ENCODE measurements at regions not wholly inside any gene's neighbourhood (a gene's known extent, or its start where the extent isn't known, plus 50 kb on each side); places are given as distances from the start of the nearest gene placed in this dataset.
"Not testable (repeated sequence)": the region's sequence is repeated elsewhere in the genome, so short reads cannot be mapped to it uniquely, and the experiment has no call there.

- no peak for DNase-seq (ENCODE audit: low read depth)
Measured at GRCh38 chrX:16319929-16320328, 152.6 kb downstream of the MAGEB17 start.

GRCh38 chrX:16320765-16321355 is 153.6 kb downstream of the MAGEB17 start:
- no peak for DNase-seq (ENCODE audit: low read depth)

- no peak for DNase-seq (ENCODE audit: low read depth)
Measured at GRCh38 chrX:16333453-16333852, 166.2 kb downstream of the MAGEB17 start.

DNA sequence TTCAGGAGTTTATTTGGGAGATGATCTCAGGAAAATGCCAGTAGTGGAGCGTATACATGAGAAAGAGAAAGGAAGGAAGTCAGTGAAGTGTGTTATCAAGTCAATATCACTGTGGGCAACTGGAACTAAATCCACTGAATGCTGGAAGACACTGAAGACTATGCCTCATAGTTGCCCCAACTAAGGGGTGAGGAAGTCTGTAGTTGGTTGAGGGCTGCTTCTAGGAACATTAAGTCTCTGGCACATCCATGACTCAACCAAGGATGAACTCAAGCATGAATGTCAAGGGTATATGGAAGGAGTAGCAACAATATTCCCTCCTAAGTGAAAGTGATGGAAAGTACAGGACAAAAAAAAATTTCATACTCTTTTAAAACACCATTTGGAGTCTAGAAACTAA is 167.9 kb downstream of the MAGEB17 start:
- DNase-seq (ENCODE audit: low read depth) = no peak

DNA sequence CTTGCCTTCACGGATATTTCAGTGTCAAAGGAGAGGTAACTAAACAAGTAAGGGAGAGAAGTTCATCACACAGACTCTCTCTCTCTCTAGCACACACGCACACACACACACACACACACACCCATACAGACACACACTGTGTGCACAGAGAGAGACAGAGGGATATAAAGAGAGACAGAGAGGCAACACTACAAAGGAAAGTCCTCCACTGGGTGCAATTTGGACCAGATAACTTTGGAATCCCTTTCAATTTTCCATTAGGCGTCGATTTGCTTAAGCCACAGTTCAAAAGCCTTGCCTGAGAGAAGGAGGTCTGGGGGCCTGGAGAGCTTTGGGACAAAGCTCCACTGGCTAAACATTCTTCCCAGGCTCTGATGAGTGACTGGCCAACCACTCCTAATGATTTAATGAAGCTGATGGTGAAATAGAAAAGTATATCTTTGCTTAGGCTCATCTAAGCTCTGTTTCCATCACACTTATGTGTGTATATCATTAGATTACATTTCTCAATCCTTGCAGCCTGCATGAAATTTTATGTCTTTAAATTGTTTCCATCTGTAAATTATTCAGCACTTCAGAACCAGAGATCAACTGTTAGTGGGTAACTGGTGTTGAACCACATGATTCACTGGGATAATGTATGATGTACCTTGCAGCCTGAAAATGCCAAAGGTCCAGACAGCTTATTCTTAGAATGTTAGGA is 180.8 kb downstream of the MAGEB17 start:
- no peak for DNase-seq (ENCODE audit: low read depth)

DNA sequence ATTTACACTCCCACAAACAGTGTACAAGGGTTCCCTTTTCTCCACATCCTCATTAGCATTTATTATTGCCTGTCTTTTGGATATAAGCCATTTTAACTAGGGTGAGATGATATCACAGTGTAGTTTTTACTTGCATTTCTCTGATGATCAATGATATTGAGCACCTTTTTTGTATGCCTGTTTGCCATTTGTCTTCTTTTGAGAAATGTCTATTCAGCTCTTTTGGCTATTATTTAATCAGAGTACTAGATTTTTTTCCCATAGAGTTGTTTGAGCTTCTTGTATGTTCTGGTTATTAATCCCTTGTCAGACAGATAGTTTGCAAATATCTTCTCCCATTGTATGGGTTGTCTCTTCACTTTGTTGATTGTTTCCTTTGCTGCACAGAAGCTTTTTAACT is 190.6 kb downstream of the MAGEB17 start:
- no peak for DNase-seq (ENCODE audit: low read depth)

GRCh38 chrX:16360056-16360455 is 192.8 kb downstream of the MAGEB17 start:
- DNase-seq (ENCODE audit: low read depth) = not testable (repeated sequence)

- no peak for DNase-seq (ENCODE audit: low read depth)
Measured at GRCh38 chrX:16368696-16369095, 201.4 kb downstream of the MAGEB17 start.

DNA sequence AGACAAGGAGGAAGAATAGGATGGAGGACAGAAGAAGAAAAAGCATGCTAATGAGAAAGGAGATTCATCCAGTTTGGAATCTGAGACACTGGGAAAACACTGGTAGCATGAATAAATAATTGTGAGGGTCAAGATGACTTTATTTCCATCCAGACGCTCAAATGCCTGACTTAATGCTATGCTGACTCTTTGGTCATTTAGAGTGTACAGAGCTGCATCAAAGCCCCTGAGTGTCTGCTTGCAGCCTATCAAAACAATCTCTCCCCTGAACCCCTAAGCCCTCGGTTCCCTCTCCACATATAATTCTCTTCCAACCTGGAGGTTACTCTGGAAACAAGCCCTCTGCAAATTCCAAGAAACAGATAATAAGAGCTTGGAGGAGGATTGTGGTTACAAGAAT is 208.8 kb downstream of the MAGEB17 start:
- no peak for DNase-seq (ENCODE audit: low read depth)

DNA sequence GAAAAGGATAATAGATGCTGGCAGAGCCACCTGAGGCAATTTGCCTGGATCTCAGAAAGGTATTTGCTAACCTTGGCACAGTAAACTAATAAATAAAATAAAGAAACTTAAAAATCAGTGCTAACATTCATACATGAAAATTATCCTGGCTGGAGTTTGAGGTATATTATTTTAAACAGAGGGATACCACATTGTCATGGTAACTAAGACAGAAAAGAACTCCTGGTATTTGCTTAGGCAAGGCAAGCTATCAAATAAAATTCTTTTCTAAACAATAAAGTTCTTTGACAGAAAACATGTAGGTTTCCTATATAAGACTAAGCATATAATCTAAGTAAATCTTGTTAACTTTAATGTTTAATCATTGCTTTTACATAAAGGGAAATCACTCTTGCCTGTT is 218.8 kb downstream of the MAGEB17 start:
- no peak for DNase-seq (ENCODE audit: low read depth)

- DNase-seq (ENCODE audit: low read depth) = no peak
Measured at GRCh38 chrX:16392597-16392996, 225.3 kb downstream of the MAGEB17 start.

DNA sequence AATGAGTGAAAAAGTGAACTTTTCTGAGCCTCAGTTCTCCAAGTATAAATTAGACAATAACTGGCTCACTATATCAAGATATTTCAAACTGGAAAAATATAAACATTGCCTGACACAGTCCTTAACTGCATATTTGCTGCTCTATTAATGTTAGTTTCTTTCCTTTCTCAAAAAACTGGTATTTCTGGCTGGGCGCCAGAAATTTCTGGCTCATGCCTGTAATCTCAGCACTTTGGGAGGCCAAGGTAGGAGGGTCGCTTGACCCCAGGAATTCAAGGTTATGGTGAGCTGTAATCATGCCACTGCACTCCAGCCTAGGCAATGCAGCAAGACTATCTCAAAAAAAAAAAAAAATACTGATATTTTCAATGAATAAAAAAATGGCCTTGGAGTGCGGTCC is 227.0 kb downstream of the MAGEB17 start:
- DNase-seq (ENCODE audit: low read depth) = no peak

GRCh38 chrX:16403808-16404207 is 236.5 kb downstream of the MAGEB17 start:
- no peak for DNase-seq (ENCODE audit: low read depth)

DNA sequence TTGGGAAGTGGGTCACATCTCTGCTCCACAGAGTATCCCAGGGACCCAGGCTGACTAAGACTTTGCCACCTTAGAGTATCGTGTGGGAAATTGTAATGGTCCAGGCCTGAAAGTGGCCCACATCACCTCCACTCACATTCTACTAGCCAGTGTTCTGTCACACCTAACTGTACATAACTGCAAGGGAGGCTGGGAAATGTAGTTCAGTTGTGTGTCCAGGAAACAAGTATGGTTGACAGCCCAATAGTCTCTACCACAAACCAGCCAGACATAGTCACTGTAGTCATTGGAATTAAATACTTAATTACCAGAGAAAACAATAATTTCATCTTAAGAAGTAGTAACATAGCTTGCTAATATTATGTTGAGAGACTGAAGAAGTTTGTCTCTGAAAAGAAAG is 233.4 kb upstream of the S100G start:
- no peak for DNase-seq (ENCODE audit: low read depth)

DNA sequence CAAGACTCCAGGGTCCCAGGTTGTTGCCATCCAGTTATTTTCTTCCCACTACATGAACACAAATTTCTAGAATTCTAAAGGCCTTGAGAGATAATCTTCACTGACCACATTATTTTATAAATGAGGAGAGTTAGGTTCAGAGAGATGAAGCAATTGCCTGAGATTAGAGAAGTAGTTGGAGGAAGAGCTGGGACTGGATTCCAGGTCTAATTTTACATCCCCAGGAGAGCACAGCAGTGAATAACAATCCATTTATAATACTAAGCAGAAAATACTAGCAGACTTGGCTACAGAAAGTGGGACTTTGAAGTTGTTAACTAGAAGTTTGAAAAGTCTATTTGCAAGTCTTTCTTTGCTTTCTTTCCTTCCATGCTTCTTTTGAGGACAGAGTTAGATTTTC is 231.3 kb upstream of the S100G start:
- no peak for DNase-seq (ENCODE audit: low read depth)

DNA sequence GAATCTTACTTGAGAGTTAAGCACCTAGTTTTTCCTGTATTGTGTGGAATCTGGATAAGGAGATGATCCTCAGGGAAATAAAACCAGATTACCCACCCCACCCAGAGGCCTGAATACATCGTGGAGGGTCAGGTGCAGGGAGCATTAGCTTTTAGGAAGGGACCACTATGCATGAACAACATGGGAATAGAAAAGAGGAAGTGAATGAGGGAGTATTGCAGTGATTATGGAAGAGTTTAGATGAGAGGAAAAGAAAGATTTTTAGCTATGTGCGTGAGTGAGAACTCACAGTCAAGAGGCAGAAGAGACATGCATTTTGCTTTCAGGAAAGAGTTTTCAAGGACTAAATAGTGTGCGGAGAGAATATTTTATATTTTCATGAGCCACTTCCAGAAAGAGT is 222.3 kb upstream of the S100G start:
- no peak for DNase-seq (ENCODE audit: low read depth)

DNA sequence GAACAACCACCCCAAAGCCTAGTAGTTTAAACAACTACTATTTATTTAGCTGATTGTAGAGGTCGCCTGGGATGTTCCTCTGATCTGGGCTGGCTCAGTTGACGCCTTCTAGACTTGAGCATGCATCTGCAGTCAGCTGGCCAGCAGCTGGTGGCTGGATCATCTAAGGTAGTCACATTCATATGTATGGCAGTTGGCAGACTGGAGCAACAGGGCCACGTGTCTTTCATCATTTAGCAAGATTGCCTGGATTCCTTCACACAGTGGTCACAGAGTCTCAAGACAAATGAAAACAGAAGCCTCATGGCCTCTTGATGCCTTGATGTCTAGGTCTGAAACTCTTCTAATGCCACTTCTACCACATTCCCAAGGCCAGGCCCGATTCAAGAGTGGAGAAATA is 220.6 kb upstream of the S100G start:
- DNase-seq (ENCODE audit: low read depth) = no peak

DNA sequence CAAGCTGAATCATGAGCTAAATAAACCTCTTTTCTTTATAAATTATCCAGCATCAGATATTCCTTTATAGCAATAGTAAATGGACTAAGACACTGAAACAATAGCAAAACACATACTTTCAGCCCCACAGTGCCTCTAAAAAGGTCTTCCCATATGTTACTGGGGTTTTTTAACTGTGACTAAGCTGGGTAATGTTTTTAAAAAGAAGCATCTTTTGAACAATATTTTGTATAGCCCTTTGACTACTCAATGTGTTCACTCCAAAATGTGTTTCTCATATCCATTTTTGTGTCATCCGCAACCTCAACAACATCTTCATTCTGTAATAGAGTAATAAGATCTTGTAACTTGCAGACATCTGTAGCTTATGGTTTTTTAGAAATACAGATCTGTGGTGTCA is 218.7 kb upstream of the S100G start:
- DNase-seq (ENCODE audit: low read depth) = no peak

DNA sequence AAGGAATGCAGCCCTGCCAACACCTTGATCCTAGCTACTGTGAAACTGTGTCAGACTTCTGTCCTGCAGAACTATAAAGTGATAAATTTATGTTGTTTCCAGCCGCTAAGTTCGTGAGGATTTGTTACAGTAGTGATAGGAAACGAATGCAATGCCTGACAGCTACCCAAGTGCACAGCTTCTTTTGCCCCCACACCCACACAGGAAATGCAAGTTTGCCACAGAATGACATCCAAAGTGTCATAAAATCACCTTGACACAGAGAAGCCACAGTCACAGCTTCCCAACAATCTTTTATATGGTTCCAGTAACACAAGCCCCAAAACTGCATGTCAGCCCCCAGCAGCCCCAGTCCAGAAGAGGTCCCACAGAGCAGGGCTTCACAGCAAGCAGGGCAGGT is 216.9 kb upstream of the S100G start:
- DNase-seq (ENCODE audit: low read depth) = no peak

GRCh38 chrX:16435399-16435986 is 214.5 kb upstream of the S100G start:
- no peak for DNase-seq (ENCODE audit: low read depth)

DNA sequence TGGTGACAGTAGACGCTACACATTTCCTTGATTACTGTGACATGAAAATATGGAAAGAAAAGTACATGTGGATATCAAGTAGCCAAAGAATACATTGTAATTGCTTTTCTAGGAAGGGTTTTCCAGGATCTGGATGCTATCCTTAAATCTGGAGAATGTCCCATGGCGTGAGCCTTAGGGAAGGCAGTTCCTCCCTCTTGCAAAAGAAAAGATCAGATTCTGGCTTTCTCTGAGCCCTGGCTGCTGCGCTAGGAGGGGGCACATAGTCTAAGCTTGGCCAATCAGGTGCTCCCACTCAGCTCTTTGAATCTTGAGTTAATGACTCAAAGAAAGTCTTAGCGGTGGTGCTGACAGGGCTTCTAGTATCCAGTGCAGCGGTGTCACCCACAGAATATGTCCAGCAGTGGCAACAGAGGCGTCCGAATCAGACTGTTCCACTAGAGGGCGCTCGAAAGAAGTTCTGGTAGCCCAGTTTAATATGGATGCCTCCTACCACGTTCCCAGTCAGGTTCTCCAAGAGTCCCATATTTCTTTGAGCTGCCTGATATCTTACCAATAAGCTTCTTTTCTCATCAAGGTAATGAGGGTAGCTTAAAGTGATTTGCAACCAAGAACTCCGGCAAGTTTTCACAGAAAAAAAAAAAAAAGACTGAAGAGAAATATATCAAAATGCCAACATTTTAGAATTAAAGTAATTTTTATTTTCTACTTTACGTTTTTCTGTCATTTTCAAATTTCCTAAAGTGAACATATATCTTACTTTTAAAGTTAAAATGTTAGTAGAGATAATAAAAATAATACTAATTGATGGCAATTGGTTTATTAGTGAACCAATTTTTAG is 213.4 kb upstream of the S100G start:
- peak; percentile 55 for DNase-seq (ENCODE audit: low read depth)

GRCh38 chrX:16440446-16440845 is 209.5 kb upstream of the S100G start:
- no peak for DNase-seq (ENCODE audit: low read depth)

DNA sequence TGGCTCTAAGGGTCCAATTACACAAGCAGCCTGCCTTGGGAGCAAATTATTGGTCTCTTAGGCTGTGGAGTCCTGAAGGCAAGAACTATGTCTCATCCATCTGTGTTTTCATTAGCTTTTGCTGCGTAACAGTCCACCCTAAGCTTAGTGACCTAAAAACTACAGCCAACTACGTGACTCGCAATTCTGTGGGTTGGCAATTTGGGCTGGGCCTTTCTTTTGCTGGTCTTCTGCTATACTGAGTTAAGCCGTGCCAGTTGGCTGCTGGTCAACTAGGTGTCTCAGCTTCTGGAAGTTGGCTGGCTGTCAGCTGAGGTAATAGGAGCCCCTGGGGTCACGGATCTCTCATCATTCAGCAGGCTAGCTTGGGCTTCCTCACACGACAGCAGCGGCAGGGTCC is 205.6 kb upstream of the S100G start:
- peak; percentile 39 for DNase-seq (ENCODE audit: low read depth)

Measured in Daoy (cell line).